SU-DHL-6 (cell line): ENCODE measurements at regions not wholly inside any gene's neighbourhood (a gene's known extent, or its start where the extent isn't known, plus 50 kb on each side); places are given as distances from the start of the nearest gene placed in this dataset.
"Not testable (repeated sequence)": the region's sequence is repeated elsewhere in the genome, so short reads cannot be mapped to it uniquely, and the experiment has no call there.

Experiments used
- H2AFZ ChIP-seq: fragments of 200-600 bp; sonication (generic); 2 replicates; pipeline ENCODE4 v1.6.1; 2014; ENCODE audit warnings: low read depth, mild to moderate bottlenecking, moderate library complexity, mixed read lengths, antibody characterized with exemption, low read length; ENCODE audit not compliant: severe bottlenecking
- H3F3A ChIP-seq: fragments of 200-600 bp; shearing (Covaris generic); 2 replicates; pipeline ENCODE4 v1.6.0; 2016; ENCODE audit warnings: antibody characterized with exemption, mild to moderate bottlenecking; ENCODE audit not compliant: insufficient read depth
- H3K27ac ChIP-seq: fragments of 200-600 bp; sonication (generic); 2 replicates; pipeline ENCODE4 v1.5.1; 2016; ENCODE audit warnings: low read depth, mild to moderate bottlenecking, low read length, moderate library complexity, mixed read lengths
- H3K27me3 ChIP-seq: fragments of 200-600 bp; sonication (generic), shearing (Covaris generic); 2 replicates; pipeline ENCODE4 v1.6.0; 2014; ENCODE audit warnings: mild to moderate bottlenecking, low read length
- H3K36me3 ChIP-seq: fragments of 200-600 bp; sonication (generic); 2 replicates; pipeline ENCODE4 v1.6.1; 2014; ENCODE audit warnings: mild to moderate bottlenecking, low read length, mixed read lengths
- H3K4me2 ChIP-seq: fragments of 300-600, 200-600 bp; shearing (Covaris generic), sonication (generic); 2 replicates; pipeline ENCODE4 v1.6.0; 2014; ENCODE audit warnings: low read length, low read depth, mild to moderate bottlenecking; ENCODE audit not compliant: poor library complexity, severe bottlenecking
- H3K4me3 ChIP-seq: fragments of 200-600 bp; sonication (generic); 2 replicates; pipeline ENCODE4 v1.5.1; 2014; ENCODE audit warnings: antibody characterized with exemption, low read length, mild to moderate bottlenecking, mixed read lengths; ENCODE audit not compliant: insufficient read depth, poor library complexity, severe bottlenecking
- H3K79me2 ChIP-seq: fragments of 200-600 bp; sonication (generic); 2 replicates; pipeline ENCODE4 v1.6.1; 2014; ENCODE audit warnings: mild to moderate bottlenecking, low read length, moderate library complexity; ENCODE audit not compliant: insufficient read depth
- H3K9ac ChIP-seq: fragments of 200-600 bp; sonication (generic); 2 replicates; pipeline ENCODE4 v1.7.0; 2014; ENCODE audit warnings: mild to moderate bottlenecking, low read length
- H3K9me2 ChIP-seq: fragments of 200-600 bp; sonication (generic); replicated peaks from 2 replicates; pipeline ENCODE4 v1.6.1; 2014; ENCODE audit warnings: low read length; ENCODE audit not compliant: insufficient read depth
- H3K9me3 ChIP-seq: fragments of 200-600 bp; sonication (generic); 2 replicates; pipeline ENCODE4 v1.6.1; 2014; ENCODE audit warnings: low read length, mixed read lengths; ENCODE audit not compliant: insufficient read depth
- H4K20me1 ChIP-seq: fragments of 200-600 bp; sonication (generic); 2 replicates; pipeline ENCODE4 v1.6.1; 2014; ENCODE audit warnings: low read depth, mild to moderate bottlenecking, antibody characterized with exemption, low read length, moderate library complexity, mixed read lengths
- CTCF ChIP-seq: fragments of 200-600 bp; sonication (generic); IDR thresholded peaks from one replicate; pipeline ENCODE4 v1.5.1; 2017; ENCODE audit warnings: antibody characterized with exemption, mild to moderate bottlenecking, low read length, moderate library complexity; ENCODE audit not compliant: insufficient read depth, poor library complexity, severe bottlenecking
- EZH2phosphoT487 ChIP-seq: fragments of 200-600 bp; sonication (generic), shearing (Covaris generic); conservative IDR thresholded peaks from 2 replicates; pipeline ENCODE4 v1.6.1; 2018; ENCODE audit warnings: mild to moderate bottlenecking, antibody characterized with exemption, low read length, moderate library complexity, mixed read lengths

GRCh38 chr22:26949193-26949592 lies 291.8 kb downstream of the MIAT start:
- Histone ChIP-seq H3K4me2 (no peak overlapping the region), H3K9me3 (no peaks in the 10 kb centered on the region), H3F3A (no peaks in the 10 kb centered on the region), H3K9ac (no peak overlapping the region), H3K9me2 (no peaks in the 10 kb centered on the region), H3K27ac (no peak overlapping the region), H3K4me3 (no peak overlapping the region), H3K36me3 (no peaks in the 10 kb centered on the region), H4K20me1 (no peaks in the 10 kb centered on the region), H2AFZ (no peak overlapping the region), H3K27me3 (no peaks in the 10 kb centered on the region), H3K79me2 (no peaks in the 10 kb centered on the region)
- no peak for TF ChIP-seq EZH2phosphoT487
- no peak for TF ChIP-seq CTCF

GRCh38 chr22:26951139-26951538 lies 293.8 kb downstream of the MIAT start:
- H3K9me3 ChIP-seq, H2AFZ ChIP-seq, H3K9me2 ChIP-seq, H3K4me2 ChIP-seq, H3K27ac ChIP-seq, H4K20me1 ChIP-seq, H3F3A ChIP-seq, H3K79me2 ChIP-seq, H3K9ac ChIP-seq, H3K36me3 ChIP-seq, H3K4me3 ChIP-seq, H3K27me3 ChIP-seq: not testable (repeated sequence)

- no peak overlapping the region for H3K9ac ChIP-seq
- H3K9me3 ChIP-seq, result no peaks in the 10 kb centered on the region
- H4K20me1 ChIP-seq, result no peaks in the 10 kb centered on the region
- no peaks in the 10 kb centered on the region for H3K9me2 ChIP-seq
- TF ChIP-seq EZH2phosphoT487 (no peak), CTCF (no peak)
- no peaks in the 10 kb centered on the region for H3K36me3 ChIP-seq
- H3K4me2 ChIP-seq, result no peak overlapping the region
- no peak overlapping the region for H3K4me3 ChIP-seq
- H3K79me2 ChIP-seq, result no peaks in the 10 kb centered on the region
- H3F3A ChIP-seq, result no peaks in the 10 kb centered on the region
- no peak overlapping the region for H2AFZ ChIP-seq
- no peak overlapping the region for H3K27ac ChIP-seq
- H3K27me3 ChIP-seq, result no peaks in the 10 kb centered on the region
Measured at GRCh38 chr22:26952004-26952403, 294.6 kb downstream of the MIAT start.

GRCh38 chr22:26952451-26953011 lies 295.1 kb downstream of the MIAT start:
- H3K9me2 ChIP-seq, result no peaks in the 10 kb centered on the region
- no peaks in the 10 kb centered on the region for H3F3A ChIP-seq
- no peaks in the 10 kb centered on the region for H3K27me3 ChIP-seq
- H3K4me3 ChIP-seq, result no peak overlapping the region
- H3K9ac ChIP-seq, result no peak overlapping the region
- no peak overlapping the region for H2AFZ ChIP-seq
- no peaks in the 10 kb centered on the region for H4K20me1 ChIP-seq
- no peaks in the 10 kb centered on the region for H3K79me2 ChIP-seq
- no peaks in the 10 kb centered on the region for H3K36me3 ChIP-seq
- no peak for TF ChIP-seq CTCF
- no peak for TF ChIP-seq EZH2phosphoT487
- no peaks in the 10 kb centered on the region for H3K9me3 ChIP-seq
- H3K27ac ChIP-seq, result no peak overlapping the region
- no peak overlapping the region for H3K4me2 ChIP-seq
